Trophoblast cell (in vitro differentiated cells and primary cell): ENCODE measurements at regions not wholly inside any gene's neighbourhood (a gene's known extent, or its start where the extent isn't known, plus 50 kb on each side); places are given as distances from the start of the nearest gene placed in this dataset.

ENCODE experiments used
- DNase-seq, 2 donors: peaks; one replicate each; pipeline ENCODE4 v3.0.0-alpha.2; 2016
- H2AFZ ChIP-seq: 2 replicates; pipeline ENCODE4 v1.6.1; 2013; ENCODE audit warnings: low read length, moderate library complexity, mild to moderate bottlenecking; ENCODE audit not compliant: insufficient read depth, poor library complexity
- H2AK5ac ChIP-seq: 2 replicates; pipeline ENCODE4 v1.6.1; 2013; ENCODE audit warnings: mild to moderate bottlenecking, low read length
- H2BK120ac ChIP-seq: 2 replicates; pipeline ENCODE4 v1.6.1; 2013; ENCODE audit warnings: low read length, mild to moderate bottlenecking, moderate library complexity; ENCODE audit not compliant: insufficient read depth, poor library complexity
- H2BK12ac ChIP-seq: 2 replicates; pipeline ENCODE4 v1.6.1; 2013; ENCODE audit warnings: mild to moderate bottlenecking, low read length, moderate library complexity
- H2BK5ac ChIP-seq: 2 replicates; pipeline ENCODE4 v1.6.1; 2013; ENCODE audit warnings: low read length, low read depth, moderate library complexity, mild to moderate bottlenecking; ENCODE audit not compliant: poor library complexity
- H3K14ac ChIP-seq: 2 replicates; pipeline ENCODE4 v1.6.1; 2013; ENCODE audit warnings: mild to moderate bottlenecking, low read length
- H3K18ac ChIP-seq: 2 replicates; pipeline ENCODE4 v1.6.1; 2013; ENCODE audit warnings: mild to moderate bottlenecking, low read length
- H3K23ac ChIP-seq: 2 replicates; pipeline ENCODE4 v1.6.1; 2013; ENCODE audit warnings: low read length
- H3K27ac ChIP-seq: 2 replicates; pipeline ENCODE4 v1.5.1; 2013; ENCODE audit warnings: low read depth, mild to moderate bottlenecking, inconsistent platforms, low read length, moderate library complexity
- H3K27me3 ChIP-seq: 2 replicates; pipeline ENCODE4 v1.6.1; 2013; ENCODE audit warnings: inconsistent platforms, mild to moderate bottlenecking, low read length, moderate library complexity; ENCODE audit not compliant: insufficient read depth
- H3K36me3 ChIP-seq, 2 experiments: 1 replicate in 1 of 2; 2 replicates in 1 of 2; pipeline ENCODE4 v1.6.1; 2013; ENCODE audit warnings: low read length in 2 of 2, mild to moderate bottlenecking in 2 of 2, moderate library complexity in 1 of 2; ENCODE audit not compliant: insufficient read depth in 2 of 2, control insufficient read depth in 1 of 2
- H3K4ac ChIP-seq: 2 replicates; pipeline ENCODE4 v1.6.1; 2013; ENCODE audit warnings: low read depth, mild to moderate bottlenecking, low read length, moderate library complexity
- H3K4me1 ChIP-seq, 2 experiments: 1 replicate in 1 of 2; 2 replicates in 1 of 2; pipeline ENCODE4 v1.6.1; 2013; ENCODE audit warnings: low read length in 2 of 2, mild to moderate bottlenecking in 2 of 2, moderate library complexity in 1 of 2; ENCODE audit not compliant: insufficient read depth in 2 of 2, control insufficient read depth in 1 of 2
- H3K4me2 ChIP-seq: 2 replicates; pipeline ENCODE4 v1.6.1; 2013; ENCODE audit warnings: inconsistent platforms, mild to moderate bottlenecking, low read length, moderate library complexity
- H3K4me3 ChIP-seq: 2 replicates; pipeline ENCODE4 v1.5.1; 2013; ENCODE audit warnings: mild to moderate bottlenecking, low read depth, low read length, inconsistent platforms
- H3K79me1 ChIP-seq: one replicate; pipeline ENCODE4 v1.6.1; 2013; ENCODE audit warnings: low read length
- H3K79me2 ChIP-seq: 2 replicates; pipeline ENCODE4 v1.6.1; 2013; ENCODE audit warnings: low read length, mild to moderate bottlenecking; ENCODE audit not compliant: control insufficient read depth, insufficient read depth, poor library complexity
- H3K9ac ChIP-seq: 2 replicates; pipeline ENCODE4 v1.6.1; 2013; ENCODE audit warnings: mild to moderate bottlenecking, low read length
- H3K9me3 ChIP-seq: 2 replicates; pipeline ENCODE4 v1.6.1; 2013; ENCODE audit warnings: low read depth, mild to moderate bottlenecking, control low read depth, inconsistent platforms, low read length; ENCODE audit not compliant: insufficient read depth
- H4K12ac ChIP-seq: 2 replicates; pipeline ENCODE4 v1.6.1; 2013; ENCODE audit warnings: low read depth, mild to moderate bottlenecking, low read length, moderate library complexity
- H4K8ac ChIP-seq: 2 replicates; pipeline ENCODE4 v1.6.1; 2013; ENCODE audit warnings: low read depth, mild to moderate bottlenecking, low read length, moderate library complexity
- H4K91ac ChIP-seq: one replicate; pipeline ENCODE4 v1.6.1; 2013; ENCODE audit warnings: low read depth, mild to moderate bottlenecking, low read length, moderate library complexity
- whole genome bisulfite sequencing: extraction: QIAGEN DNeasy Blood & Tissue Kit; methylation state at CpG from one replicate; pipeline ENCODE4 v1.1.7; 2013; ENCODE audit warnings: missing lambda C conversion rate; ENCODE audit not compliant: insufficient read length, insufficient coverage; ENCODE audit errors: extremely low coverage; 5-methylcytosine and 5-hydroxymethylcytosine counted together

DNA sequence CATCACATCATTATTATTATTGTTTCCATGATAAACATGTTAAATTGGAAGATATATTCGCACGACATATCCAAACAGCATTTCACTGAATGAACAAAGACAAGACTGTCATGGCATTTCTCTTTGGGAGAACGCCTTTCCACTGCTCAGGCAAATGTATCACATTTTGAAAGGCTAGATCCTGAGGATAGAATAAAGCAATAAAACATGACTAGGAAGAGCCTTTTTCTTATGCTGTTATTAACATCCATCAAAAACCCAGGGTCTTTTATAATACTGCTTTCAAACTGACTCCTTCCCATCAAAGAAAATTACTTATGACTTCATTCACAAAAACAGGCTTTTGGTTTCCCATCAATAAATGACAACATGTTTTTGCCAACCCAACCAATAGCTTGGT is 630.9 kb downstream of the TMTC2 start:
- Histone ChIP-seq H3K14ac (no peak overlapping the region), H3K79me2 (no peaks in the 10 kb centered on the region), H3K23ac (no peak overlapping the region), H3K4ac (no peak overlapping the region), H2AFZ (no peak overlapping the region), H3K4me1 (no peaks in the 10 kb centered on the region), H3K18ac (no peak overlapping the region), H3K9ac (no peak overlapping the region), H3K36me3 (no peaks in the 10 kb centered on the region), H3K4me2 (no peak overlapping the region), H4K8ac (no peak overlapping the region), H2BK5ac (no peak overlapping the region), H2AK5ac (no peak overlapping the region), H3K79me1 (no peaks in the 10 kb centered on the region), H3K9me3 (no peaks in the 10 kb centered on the region), H4K12ac (no peak overlapping the region), H4K91ac (no peak overlapping the region), H2BK12ac (no peak overlapping the region), H3K27ac (no peak overlapping the region), H3K4me3 (no peak overlapping the region), H2BK120ac (no peak overlapping the region), H3K27me3 (no peaks in the 10 kb centered on the region)
- DNase-seq: no peak
- WGBS: no CpG with 5 or more reads among the region's 3 CpGs

DNA sequence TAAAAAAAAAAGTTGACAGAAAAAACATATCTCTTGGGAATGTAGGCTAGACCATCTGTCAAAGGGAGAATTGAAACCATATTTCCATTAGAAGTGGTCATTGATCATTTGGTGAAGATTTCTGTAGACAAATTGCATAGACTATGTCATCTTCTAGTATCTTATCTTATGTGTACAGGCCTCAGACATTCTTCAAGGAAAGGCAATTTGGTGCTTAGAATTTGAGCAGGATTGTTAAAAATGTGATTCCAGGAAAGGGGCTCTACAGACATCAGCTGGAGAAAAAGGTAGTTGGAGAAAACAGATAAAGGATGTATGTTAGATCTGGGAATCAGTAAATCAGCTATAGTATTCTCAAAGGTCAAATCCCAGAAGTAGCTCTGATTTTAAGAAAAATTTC is 627.1 kb downstream of the TMTC2 start:
- H3K23ac ChIP-seq: no peak overlapping the region
- no peak overlapping the region for H4K8ac ChIP-seq
- H4K12ac ChIP-seq: no peak overlapping the region
- no peaks in the 10 kb centered on the region for H3K4me1 ChIP-seq
- no peak for DNase-seq
- no peak overlapping the region for H3K9ac ChIP-seq
- H3K79me1 ChIP-seq: no peaks in the 10 kb centered on the region
- H3K9me3 ChIP-seq: no peaks in the 10 kb centered on the region
- H3K18ac ChIP-seq: no peak overlapping the region
- no peak overlapping the region for H3K4me3 ChIP-seq
- H4K91ac ChIP-seq: no peak overlapping the region
- H2BK120ac ChIP-seq: no peak overlapping the region
- no peaks in the 10 kb centered on the region for H3K36me3 ChIP-seq
- H2BK5ac ChIP-seq: no peak overlapping the region
- H3K27me3 ChIP-seq: no peaks in the 10 kb centered on the region
- no peak overlapping the region for H3K4ac ChIP-seq
- H2AK5ac ChIP-seq: no peak overlapping the region
- H2AFZ ChIP-seq: no peak overlapping the region
- no peak overlapping the region for H3K4me2 ChIP-seq
- no peak overlapping the region for H2BK12ac ChIP-seq
- H3K14ac ChIP-seq: no peak overlapping the region
- no peak overlapping the region for H3K27ac ChIP-seq
- H3K79me2 ChIP-seq: no peaks in the 10 kb centered on the region

DNA sequence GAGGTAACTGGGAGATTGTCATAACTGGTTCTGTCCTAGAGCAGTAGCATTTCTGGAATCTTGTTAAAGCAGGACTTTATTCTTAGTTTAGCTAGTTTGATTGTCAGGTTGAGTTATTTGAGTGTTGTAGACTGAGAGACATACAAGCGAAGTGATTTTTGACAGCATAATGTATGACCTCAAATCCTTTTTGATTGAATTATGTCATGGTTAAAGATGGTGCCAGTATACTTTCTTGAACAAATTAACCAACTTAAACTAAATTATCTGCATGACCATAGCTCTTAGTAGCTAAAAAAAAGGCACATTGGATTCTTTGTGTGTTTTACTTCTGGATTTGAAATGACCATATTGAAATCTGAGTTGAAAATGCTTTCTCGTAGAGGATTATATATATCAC is 626.6 kb downstream of the TMTC2 start:
- Histone ChIP-seq H3K27ac (no peak overlapping the region), H2BK5ac (no peak overlapping the region), H3K4me3 (no peak overlapping the region), H3K79me2 (no peaks in the 10 kb centered on the region), H3K4me1 (no peaks in the 10 kb centered on the region), H3K9ac (no peak overlapping the region), H3K36me3 (no peaks in the 10 kb centered on the region), H3K23ac (no peak overlapping the region), H2BK120ac (no peak overlapping the region), H3K9me3 (no peaks in the 10 kb centered on the region), H2BK12ac (no peak overlapping the region), H3K4ac (no peak overlapping the region), H2AK5ac (no peak overlapping the region), H3K27me3 (no peaks in the 10 kb centered on the region), H3K79me1 (no peaks in the 10 kb centered on the region), H3K4me2 (no peak overlapping the region), H4K8ac (no peak overlapping the region), H4K12ac (no peak overlapping the region), H3K18ac (no peak overlapping the region), H4K91ac (no peak overlapping the region), H3K14ac (no peak overlapping the region), H2AFZ (no peak overlapping the region)
- DNase-seq: no peak
- no CpG with 5 or more reads among the region's 2 CpGs for WGBS

DNA sequence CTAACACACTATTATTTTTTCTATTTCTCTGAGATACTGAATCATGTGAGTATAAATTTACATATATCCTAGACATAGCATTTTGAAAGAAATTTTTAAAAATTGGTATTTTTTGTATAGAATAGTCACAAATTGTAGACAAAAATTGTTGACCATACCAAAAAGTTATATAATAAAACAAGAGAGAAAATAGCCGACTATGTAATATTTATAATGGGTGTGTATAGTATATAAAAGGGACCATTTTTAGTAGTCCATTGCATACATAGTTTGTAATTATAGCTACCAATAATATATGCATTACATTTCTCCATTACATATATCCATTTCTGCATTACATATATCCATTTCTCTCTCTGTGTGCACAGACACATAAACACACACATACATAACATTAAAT is 590.2 kb downstream of the TMTC2 start:
- H3K36me3 ChIP-seq: no peaks in the 10 kb centered on the region
- no peak overlapping the region for H3K9ac ChIP-seq
- no peak overlapping the region for H3K14ac ChIP-seq
- no peak overlapping the region for H3K27ac ChIP-seq
- H3K79me1 ChIP-seq: no peaks in the 10 kb centered on the region
- H2BK12ac ChIP-seq: no peak overlapping the region
- H2BK5ac ChIP-seq: no peak overlapping the region
- no peak overlapping the region for H3K23ac ChIP-seq
- no peaks in the 10 kb centered on the region for H3K9me3 ChIP-seq
- DNase-seq: no peak
- no peaks in the 10 kb centered on the region for H3K4me1 ChIP-seq
- H3K79me2 ChIP-seq: no peaks in the 10 kb centered on the region
- no peaks in the 10 kb centered on the region for H3K27me3 ChIP-seq
- no peak overlapping the region for H3K4ac ChIP-seq
- no peak overlapping the region for H4K8ac ChIP-seq
- no peak overlapping the region for H4K12ac ChIP-seq
- whole genome bisulfite sequencing: no CpG with 5 or more reads among the region's 1 CpG
- H2AFZ ChIP-seq: no peak overlapping the region
- H3K4me2 ChIP-seq: no peak overlapping the region
- no peak overlapping the region for H2BK120ac ChIP-seq
- H3K4me3 ChIP-seq: no peak overlapping the region
- no peak overlapping the region for H3K18ac ChIP-seq
- H2AK5ac ChIP-seq: no peak overlapping the region
- no peak overlapping the region for H4K91ac ChIP-seq

DNA sequence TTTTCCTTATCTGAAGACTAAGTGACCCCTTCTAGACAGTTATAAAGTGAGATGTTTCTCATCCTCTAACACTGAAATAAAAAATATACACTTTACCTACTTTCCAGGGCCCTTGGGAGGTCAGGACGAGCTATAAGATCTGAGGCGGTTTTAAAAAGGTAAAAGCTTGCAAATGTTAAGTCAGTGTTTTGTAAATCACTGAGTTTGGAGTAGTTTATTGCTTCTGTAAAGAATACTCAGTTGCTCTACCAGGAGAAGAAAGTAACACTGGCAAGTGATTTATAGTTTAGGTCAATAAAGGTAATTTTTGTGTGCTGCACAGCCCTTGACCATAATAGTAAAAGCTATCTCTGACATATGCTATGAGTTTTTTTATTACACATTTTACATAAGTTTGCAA is 584.5 kb downstream of the TMTC2 start:
- no peak for DNase-seq
- no peak overlapping the region for H3K23ac ChIP-seq
- H4K91ac ChIP-seq: no peak overlapping the region
- H3K36me3 ChIP-seq: no peaks in the 10 kb centered on the region
- H2AK5ac ChIP-seq: no peak overlapping the region
- no peak overlapping the region for H4K8ac ChIP-seq
- no peak overlapping the region for H2BK5ac ChIP-seq
- H3K18ac ChIP-seq: no peak overlapping the region
- H3K27ac ChIP-seq: no peak overlapping the region
- no peak overlapping the region for H4K12ac ChIP-seq
- no peaks in the 10 kb centered on the region for H3K9me3 ChIP-seq
- no peak overlapping the region for H3K9ac ChIP-seq
- H3K4ac ChIP-seq: no peak overlapping the region
- H3K79me2 ChIP-seq: no peaks in the 10 kb centered on the region
- no peak overlapping the region for H3K4me2 ChIP-seq
- no peaks in the 10 kb centered on the region for H3K4me1 ChIP-seq
- no peak overlapping the region for H3K14ac ChIP-seq
- no peak overlapping the region for H3K4me3 ChIP-seq
- no peak overlapping the region for H2AFZ ChIP-seq
- H2BK12ac ChIP-seq: no peak overlapping the region
- no peaks in the 10 kb centered on the region for H3K79me1 ChIP-seq
- WGBS: no CpG with 5 or more reads among the region's 2 CpGs
- H2BK120ac ChIP-seq: no peak overlapping the region
- H3K27me3 ChIP-seq: no peaks in the 10 kb centered on the region
